ENCODE measurements at regions not wholly inside any gene's neighbourhood (a gene's known extent, or its start where the extent isn't known, plus 50 kb on each side); places are given as distances from the start of the nearest gene placed in this dataset.
"Not testable (repeated sequence)": the region's sequence is repeated elsewhere in the genome, so short reads cannot be mapped to it uniquely, and the experiment has no call there.

DNA sequence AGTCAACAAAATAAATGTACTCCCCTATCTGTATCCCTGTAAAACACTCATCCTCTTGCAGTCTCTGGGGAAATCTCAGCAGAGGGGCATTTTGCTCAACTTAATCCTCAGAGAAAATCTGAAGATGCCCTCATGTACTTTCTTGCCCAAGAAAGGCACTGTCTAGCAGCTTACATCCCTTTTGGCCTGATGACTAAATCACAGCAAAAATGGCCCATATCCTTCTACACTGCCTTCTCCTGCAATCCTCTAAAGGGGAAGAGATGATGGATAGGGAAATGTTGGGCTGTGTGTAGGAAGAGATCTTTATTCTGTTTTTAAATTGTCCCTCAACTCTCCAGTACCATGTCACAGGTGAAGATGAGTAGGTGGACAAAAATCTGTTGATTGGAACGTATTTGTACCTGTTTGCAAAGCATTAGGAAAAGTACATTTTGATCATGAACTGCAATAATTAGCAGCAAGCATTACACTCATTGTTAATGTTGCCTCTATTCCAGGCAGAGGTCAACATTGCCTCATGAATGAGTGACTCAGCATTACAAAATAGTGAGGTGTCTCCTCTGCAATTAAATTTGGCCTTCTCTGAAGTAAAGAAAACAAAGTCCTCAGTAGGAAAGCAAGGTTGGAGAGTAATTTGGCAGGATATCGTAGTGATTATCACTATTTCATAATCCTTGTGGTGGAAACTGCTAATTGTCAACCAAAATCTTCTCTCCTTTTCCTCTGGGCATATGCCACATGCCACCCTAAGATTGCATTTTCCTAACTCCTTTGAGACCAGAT is 172.4 kb upstream of the CAND1 start:
- no peak for TF ChIP-seq JUND (IDR thresholded peaks at IDR 0.05; ENCODE audit: low read depth)
- in situ Hi-C loops (cut with HindIII; ENCODE audit: low pct_unique_long_range_greater_than_20kb, low sequenced_read_pairs) = no loop called here

DNA sequence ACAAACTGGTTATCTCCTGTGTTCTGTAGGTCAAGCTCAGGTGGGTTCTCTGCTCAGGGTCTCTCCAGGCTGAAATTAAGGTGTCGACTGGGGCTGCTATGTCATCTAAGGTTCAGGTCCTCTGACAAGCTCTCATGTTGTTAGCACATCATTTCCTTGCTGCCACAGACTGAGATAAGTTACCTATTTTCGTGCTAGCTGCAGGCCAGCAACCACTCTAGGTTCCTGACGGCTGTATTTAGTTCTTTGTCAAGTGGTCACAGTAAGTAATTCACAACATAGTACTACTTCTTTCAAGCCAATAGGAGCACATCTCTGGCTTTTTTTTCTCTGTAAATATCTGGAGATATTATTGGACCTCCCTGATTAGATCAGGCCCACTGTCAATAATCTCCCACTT is 169.3 kb upstream of the CAND1 start:
- TF ChIP-seq JUND (IDR thresholded peaks at IDR 0.05; ENCODE audit: low read depth) = no peak
- in situ Hi-C loops (cut with HindIII; ENCODE audit: low pct_unique_long_range_greater_than_20kb, low sequenced_read_pairs) = no loop called here
- no peak for DNase-seq (ENCODE audit: low read depth in 1 of 2, low spot score in 1 of 2)

More for the DNA sequence above, 172.4 kb upstream of the CAND1 start:
- no peak for DNase-seq (ENCODE audit: low read depth in 1 of 2, low spot score in 1 of 2)

DNA sequence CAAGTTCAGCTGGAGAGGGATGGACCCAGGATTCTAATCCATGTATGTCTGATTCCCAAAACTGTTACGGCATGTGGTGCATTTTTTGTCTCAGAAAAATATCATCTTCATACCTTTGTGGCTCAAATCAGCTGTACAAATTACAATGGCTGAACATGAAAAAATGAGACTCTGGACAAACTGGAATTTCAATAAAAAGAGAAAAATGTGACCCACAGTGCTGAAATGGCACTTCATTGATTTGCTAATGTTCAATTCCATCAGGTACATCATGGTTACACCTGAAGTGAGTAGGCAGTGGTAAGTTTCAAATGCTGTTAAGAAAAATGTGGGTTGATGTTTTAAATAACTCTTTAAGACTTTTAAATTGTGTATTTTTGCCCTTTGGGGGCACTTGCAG is 165.6 kb upstream of the CAND1 start:
- TF ChIP-seq JUND (IDR thresholded peaks at IDR 0.05; ENCODE audit: low read depth) = no peak
- in situ Hi-C loops (cut with HindIII; ENCODE audit: low pct_unique_long_range_greater_than_20kb, low sequenced_read_pairs) = no loop called here
- DNase-seq (ENCODE audit: low read depth in 1 of 2, low spot score in 1 of 2) = no peak

DNA sequence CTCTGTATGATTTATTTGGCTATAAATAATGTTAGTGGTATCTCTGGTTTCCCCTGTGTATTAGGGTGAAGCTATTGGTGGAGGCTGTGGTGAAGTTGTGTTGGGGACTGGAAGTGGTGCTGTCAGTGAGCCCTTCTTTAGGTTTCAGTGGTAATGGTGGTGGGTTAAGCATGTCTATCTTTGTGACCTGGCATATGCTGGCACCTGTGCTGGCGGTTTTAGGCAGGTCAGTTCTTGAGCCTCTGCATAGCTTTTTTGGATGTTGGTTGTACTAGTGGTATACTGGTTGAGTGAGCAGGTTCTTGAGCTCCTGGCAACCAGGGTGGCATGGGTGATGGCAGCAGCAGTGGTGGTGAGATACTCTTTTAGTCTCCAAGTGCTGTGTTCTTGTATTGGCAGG is 161.9 kb upstream of the CAND1 start:
- in situ Hi-C loops (cut with HindIII; ENCODE audit: low pct_unique_long_range_greater_than_20kb, low sequenced_read_pairs) = no loop called here
- no peak for TF ChIP-seq JUND (IDR thresholded peaks at IDR 0.05; ENCODE audit: low read depth)
- DNase-seq (ENCODE audit: low read depth in 1 of 2, low spot score in 1 of 2) = no peak

DNA sequence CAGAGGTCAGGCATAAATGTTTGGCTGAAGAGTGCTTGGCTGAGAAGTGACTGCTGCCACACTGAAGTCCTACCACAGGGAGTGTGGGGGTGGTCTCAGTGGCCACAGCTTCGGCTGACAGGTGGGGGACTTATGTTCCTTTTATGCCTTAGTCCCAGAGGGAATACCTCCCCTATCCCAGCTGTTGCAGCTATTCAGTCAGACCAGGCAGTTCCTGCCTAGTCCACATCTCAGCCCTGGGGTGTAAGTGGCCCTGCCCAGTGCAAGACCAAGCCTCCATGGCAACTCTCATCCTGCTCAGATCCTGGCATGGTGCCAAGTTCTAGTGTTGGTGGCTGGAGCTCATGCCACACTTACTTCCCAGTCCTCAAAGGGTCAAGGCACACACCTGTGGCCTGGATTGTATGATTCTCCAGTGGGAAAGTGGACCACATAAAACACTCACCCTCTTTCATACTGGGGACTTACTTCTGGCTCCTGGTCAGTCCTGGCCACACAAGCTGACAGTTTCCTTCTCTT is 161.3 kb upstream of the CAND1 start:
- DNase-seq (ENCODE audit: low read depth in 1 of 2, low spot score in 1 of 2) = peak in 1 of 2 experiments; percentile 19
- in situ Hi-C loops (cut with HindIII; ENCODE audit: low pct_unique_long_range_greater_than_20kb, low sequenced_read_pairs) = no loop called here
- TF ChIP-seq JUND (IDR thresholded peaks at IDR 0.05; ENCODE audit: low read depth) = no peak

DNA sequence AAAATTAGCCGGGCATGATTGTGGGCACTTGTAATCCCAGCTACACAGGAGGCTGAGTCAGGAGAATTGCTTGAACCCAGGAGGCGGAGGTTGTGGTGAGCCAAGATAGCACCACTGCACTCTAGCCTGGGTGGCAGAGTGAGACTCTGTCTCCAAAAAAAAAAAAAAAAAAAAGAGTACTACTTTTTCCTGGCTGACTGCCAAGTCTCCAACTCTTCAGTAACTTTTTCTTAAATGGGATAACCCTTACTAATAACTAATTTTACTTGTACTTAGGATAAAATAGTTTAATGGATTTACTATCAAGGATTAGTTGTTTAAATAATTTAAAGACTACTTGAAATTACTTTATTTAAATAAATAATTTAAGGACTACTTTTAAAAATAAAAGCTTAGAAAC is 158.8 kb upstream of the CAND1 start:
- in situ Hi-C loops (cut with HindIII; ENCODE audit: low pct_unique_long_range_greater_than_20kb, low sequenced_read_pairs); DNase-seq (ENCODE audit: low read depth in 1 of 2, low spot score in 1 of 2): not testable (repeated sequence)

DNA sequence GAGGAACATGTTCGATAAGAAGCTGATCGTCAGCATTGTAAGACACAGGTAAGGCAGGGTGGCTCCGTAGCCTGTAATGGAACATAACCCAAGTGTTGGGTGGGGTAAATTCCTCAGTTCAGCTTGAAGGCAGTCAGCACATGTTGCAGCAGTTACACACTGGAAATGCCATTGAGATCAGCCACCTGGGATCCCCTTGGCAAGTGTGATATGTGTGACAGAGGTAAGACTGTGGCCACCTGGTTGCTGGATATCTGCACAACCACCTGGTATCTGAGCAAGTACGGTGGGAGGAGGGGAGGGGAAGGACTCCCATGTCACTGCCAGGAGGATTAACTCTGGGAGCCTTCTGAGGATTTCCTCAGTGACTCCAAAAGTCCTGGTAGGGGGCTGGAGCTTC is 158.0 kb upstream of the CAND1 start:
- no peak for TF ChIP-seq JUND (IDR thresholded peaks at IDR 0.05; ENCODE audit: low read depth)
- in situ Hi-C loops (cut with HindIII; ENCODE audit: low pct_unique_long_range_greater_than_20kb, low sequenced_read_pairs) = no loop called here
- no peak for DNase-seq (ENCODE audit: low read depth in 1 of 2, low spot score in 1 of 2)

DNA sequence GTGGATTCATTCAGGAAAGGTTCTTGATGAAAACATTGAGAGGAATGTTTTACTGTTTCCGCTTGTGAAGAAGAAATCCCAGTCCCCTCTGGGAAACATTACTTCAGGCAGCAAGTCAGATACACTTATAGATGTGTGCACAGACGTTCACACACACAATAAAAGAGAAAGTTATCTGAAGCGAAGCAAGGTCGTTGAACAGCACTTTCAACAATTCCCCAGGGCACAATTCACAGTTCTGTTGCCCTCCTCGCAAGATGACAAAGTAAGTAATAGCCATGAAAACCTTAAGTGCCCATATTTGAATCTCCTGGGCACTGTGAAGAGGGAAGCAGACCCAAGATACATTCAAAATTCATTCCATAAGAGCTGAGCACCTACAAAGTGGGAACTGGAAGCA is 156.6 kb upstream of the CAND1 start:
- in situ Hi-C loops (cut with HindIII; ENCODE audit: low pct_unique_long_range_greater_than_20kb, low sequenced_read_pairs) = no loop called here
- no peak for DNase-seq (ENCODE audit: low read depth in 1 of 2, low spot score in 1 of 2)
- TF ChIP-seq JUND (IDR thresholded peaks at IDR 0.05; ENCODE audit: low read depth) = no peak

DNA sequence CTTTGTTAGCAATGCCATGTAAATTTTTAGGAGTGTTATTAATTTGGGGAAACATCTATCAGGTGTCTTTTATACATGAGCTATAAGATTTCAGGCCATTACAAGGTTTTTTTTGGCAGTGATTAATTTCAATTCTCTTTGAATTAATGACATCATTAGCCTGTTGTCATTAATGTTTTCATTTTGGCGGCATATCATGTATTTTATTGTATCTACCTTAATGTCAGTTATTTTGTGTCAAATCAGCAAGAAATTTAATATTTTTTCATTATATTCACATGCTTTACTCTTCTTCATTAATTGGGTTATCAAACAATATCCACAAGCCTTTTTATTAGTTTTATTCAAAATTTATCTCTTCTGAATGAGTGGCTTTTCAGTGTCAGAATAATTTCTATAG is 153.0 kb upstream of the CAND1 start:
- TF ChIP-seq JUND (IDR thresholded peaks at IDR 0.05; ENCODE audit: low read depth) = no peak
- in situ Hi-C loops (cut with HindIII; ENCODE audit: low pct_unique_long_range_greater_than_20kb, low sequenced_read_pairs) = no loop called here
- no peak for DNase-seq (ENCODE audit: low read depth in 1 of 2, low spot score in 1 of 2)

DNA sequence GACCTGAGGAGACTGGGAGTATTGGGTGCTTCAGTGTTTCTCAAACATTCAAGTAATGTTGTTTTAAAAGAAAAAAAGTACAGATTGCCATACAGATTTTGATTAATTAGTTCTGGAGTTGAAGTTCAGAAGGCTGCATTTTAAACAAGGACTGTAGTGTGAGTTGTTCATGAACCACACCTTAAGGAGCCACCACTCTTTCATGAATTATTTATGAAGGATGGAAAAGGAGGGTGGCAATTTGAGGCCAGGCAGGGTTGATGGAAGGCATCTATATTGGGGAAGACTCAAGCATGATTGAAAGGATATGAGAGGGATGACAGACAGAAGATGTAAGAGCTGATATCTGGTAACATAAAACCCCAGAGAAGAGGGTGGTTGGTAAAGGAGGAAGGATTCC is 146.6 kb upstream of the CAND1 start:
- no peak for DNase-seq (ENCODE audit: low read depth in 1 of 2, low spot score in 1 of 2)
- TF ChIP-seq JUND (IDR thresholded peaks at IDR 0.05; ENCODE audit: low read depth) = no peak
- in situ Hi-C loops (cut with HindIII; ENCODE audit: low pct_unique_long_range_greater_than_20kb, low sequenced_read_pairs) = no loop called here

DNA sequence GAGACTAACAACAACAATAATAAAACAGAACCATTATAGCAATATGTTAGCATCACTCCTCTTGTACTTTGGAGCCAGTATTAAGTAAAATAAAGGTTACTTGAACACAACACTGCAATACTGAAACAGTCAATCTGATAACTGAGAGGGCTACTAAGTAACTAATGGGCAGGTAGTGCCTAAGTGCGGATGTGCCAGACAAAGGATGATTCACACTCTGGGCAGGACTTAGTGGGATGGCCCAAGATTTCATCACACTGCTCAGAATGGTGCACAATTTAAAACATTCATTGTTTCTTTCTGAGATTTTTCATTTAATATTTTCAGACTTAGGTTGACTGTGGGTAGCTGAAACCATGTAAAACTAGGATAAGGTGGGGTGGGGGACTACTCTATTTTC is 131.9 kb upstream of the CAND1 start:
- in situ Hi-C loops (cut with HindIII; ENCODE audit: low pct_unique_long_range_greater_than_20kb, low sequenced_read_pairs) = no loop called here
- no peak for DNase-seq (ENCODE audit: low read depth in 1 of 2, low spot score in 1 of 2)
- TF ChIP-seq JUND (IDR thresholded peaks at IDR 0.05; ENCODE audit: low read depth) = no peak

DNA sequence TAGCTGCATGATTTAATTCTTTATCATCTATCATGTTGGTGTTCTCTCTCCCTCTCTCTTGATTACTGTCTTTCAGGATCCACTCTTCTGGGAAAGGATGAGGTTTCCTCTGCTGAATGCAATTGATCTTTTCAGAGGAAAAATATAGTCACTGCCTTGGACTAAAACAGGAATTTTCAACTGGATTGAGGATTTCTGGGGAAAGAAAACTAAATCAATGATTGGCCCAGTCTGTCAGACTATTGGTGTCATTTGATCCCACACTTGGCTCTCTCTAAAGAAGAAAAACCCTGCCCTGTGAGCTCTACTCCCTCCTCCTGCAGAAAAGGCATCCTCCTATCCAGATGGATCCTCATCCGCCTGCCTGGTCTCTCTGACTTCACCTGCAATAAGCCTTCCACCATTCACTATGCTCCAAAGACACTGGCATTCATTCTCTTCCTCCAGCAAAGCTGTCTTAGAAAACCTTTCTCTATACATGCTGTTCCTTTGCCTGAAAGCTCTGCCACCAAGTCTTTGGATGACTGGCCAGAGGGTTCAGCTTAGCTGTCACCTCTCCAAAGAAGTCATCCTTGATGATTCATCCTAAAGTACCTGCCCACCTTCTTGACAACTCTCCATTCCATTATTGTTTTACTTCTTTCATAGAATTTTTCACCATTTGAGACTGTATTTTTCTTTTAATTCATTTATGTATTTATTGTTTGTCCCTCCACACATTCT is 127.7 kb upstream of the CAND1 start:
- in situ Hi-C loops (cut with HindIII; ENCODE audit: low pct_unique_long_range_greater_than_20kb, low sequenced_read_pairs) = no loop called here

DNA sequence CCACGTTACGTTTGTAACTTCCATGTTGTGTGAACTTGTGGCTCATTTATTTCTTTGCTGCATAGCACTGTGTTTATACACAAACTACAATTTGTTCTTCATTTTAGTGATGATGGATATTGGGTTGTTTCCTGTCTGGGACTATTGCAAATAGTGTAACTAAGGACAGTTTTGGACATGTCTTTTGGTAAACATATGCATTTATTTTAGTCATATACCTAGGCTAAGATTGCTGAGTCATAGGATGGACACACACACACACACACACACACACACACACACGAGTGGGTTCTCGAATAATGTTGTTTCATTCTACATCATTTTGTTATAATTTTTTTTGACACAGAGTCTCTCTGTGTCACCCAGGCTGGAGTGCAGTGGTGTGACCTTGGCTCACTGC is 123.5 kb upstream of the CAND1 start:
- in situ Hi-C loops (cut with HindIII; ENCODE audit: low pct_unique_long_range_greater_than_20kb, low sequenced_read_pairs) = no loop called here
- no peak for DNase-seq (ENCODE audit: low read depth in 1 of 2, low spot score in 1 of 2)
- no peak for TF ChIP-seq JUND (IDR thresholded peaks at IDR 0.05; ENCODE audit: low read depth)

More for the DNA sequence above, 127.7 kb upstream of the CAND1 start:
- TF ChIP-seq JUND (IDR thresholded peaks at IDR 0.05; ENCODE audit: low read depth) = no peak
- DNase-seq (ENCODE audit: low read depth in 1 of 2, low spot score in 1 of 2) = no peak
